Thyroid gland (tissue), 4 donors: ENCODE measurements at regions not wholly inside any gene's neighbourhood (a gene's known extent, or its start where the extent isn't known, plus 50 kb on each side); places are given as distances from the start of the nearest gene placed in this dataset.

Experiments
- CTCF ChIP-seq, 6 experiments: fragments of 200-600 bp in 3 of 6; fragments of 450-650 bp in 3 of 6; sonication (generic) in 3 of 6; IDR thresholded peaks; one replicate each; pipeline ENCODE4 v1.5.1; 2016 to 2019; ENCODE audit warnings: antibody characterized with exemption in 6 of 6, mild to moderate bottlenecking in 2 of 6, inconsistent platforms in 1 of 6, moderate library complexity in 1 of 6
- POLR2A ChIP-seq, 2 donors: fragments of 450-650 bp; IDR thresholded peaks; one replicate each; pipeline ENCODE4 v1.6.1; 2017; ENCODE audit warnings: antibody characterized with exemption in 2 of 2, mild to moderate bottlenecking in 2 of 2, moderate library complexity in 1 of 2

GRCh38 chr2:64284751-64285150 is 140.5 kb upstream of the PELI1 start:
- TF ChIP-seq CTCF (IDR thresholded peaks at IDR 0.05) (no peak), POLR2A (IDR thresholded peaks at IDR 0.05) (no peak)
